GM19455 (cell line): ENCODE measurements at regions not wholly inside any gene's neighbourhood (a gene's known extent, or its start where the extent isn't known, plus 50 kb on each side); places are given as distances from the start of the nearest gene placed in this dataset.

Source experiments
- ATAC-seq: cut with Tn5 transposase; IDR thresholded peaks from one replicate; pipeline ENCODE4 v1.9.1; 2021; ENCODE audit not compliant: unreplicated experiment

DNA sequence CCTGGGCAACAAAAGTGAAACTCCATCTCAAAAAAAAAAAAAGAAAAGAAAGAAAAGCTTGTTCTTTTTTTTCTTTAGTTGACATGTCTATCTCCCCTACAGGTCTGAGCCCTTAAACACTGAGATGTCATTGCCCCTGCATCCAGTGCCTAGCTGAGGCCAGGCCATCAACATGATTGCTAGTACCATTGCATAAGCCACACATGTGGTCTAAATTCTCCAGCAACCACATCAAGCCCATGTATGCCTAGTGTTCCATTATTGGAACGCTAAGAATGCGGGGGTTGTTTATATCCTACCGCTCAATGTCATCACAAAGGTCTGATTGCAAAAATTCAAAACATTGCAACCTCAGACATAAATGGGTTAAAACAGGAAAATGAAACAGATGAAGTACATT is 62.7 kb downstream of the NPTX2 start:
- ATAC-seq = no peak

DNA sequence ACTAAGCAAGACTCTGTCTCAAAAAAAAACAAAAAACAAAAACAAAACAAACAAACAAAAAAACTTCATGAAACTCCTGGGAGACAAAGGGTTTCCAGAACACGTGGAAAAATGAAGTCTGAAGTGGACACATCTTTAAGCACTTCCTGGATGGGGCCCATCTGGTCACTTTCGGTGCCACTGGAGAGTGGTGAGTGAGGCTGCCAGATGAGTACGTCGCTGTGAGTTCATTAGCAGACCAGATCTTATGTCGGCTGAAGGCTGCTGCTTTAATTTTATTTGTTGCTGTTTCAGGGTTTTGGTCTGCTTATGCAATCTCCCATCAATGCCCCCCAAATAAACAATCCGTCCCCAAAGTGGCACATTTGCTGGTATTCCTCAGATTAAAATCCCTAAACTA is 64.4 kb downstream of the NPTX2 start:
- no peak for ATAC-seq

DNA sequence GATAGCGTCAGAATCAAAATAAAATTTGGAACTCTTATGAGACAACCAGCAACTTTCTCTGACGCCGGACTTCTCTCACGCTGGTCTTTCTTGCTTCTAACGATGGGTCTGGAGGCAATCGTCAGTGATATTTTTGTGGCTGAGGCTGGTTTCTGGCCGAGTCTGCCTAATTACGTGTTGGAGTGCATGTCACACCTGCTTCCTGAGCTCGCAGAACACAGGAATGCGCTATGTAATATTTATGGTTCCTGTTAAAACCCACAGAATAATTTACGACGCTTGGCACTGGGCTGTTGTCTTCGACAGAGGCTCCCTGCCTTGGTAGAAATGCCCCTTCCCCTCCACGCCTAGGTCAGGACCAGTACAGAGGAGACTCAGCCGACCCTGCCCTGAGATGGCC is 64.9 kb downstream of the NPTX2 start:
- ATAC-seq = no peak

DNA sequence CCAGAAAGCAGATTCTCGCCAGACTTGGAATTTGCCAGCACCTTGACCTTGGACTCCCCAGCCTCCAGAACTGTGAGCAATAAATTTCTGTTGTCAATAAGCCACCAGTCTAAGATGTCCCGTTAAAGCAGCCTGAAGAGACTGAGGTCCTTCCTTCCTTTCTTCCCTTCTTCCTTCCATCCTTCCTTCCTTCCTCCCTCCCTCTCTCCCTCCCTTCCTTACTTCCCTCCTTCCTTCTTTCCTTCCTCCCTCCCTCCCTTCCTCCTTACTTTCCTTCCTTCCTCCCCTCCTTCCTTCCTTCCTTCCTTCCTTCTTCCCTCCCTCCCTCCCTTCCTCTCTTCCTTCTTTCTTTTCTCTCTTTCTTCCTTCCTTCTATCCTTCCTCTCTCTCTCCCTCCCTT is 66.4 kb downstream of the NPTX2 start:
- no peak for ATAC-seq

DNA sequence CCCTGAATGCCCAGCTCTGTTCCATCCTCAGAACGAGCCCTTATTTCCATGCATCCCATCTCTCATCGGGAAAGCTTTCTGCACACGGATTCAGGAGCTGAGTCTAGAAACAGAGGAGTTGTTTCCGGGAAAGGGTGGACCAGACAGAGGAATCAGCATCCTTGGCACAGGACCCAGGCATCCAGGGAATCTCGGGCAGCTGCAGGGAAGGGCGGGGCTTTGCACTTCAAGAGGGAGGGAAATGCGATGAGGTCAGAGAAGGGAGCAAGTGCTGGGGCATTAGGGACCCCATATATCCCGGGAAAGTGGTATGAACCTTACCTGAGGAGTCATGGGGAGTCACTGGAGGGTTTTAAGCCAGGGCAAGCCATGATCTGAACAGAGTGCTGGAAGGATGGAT is 68.5 kb downstream of the NPTX2 start:
- ATAC-seq = no peak

DNA sequence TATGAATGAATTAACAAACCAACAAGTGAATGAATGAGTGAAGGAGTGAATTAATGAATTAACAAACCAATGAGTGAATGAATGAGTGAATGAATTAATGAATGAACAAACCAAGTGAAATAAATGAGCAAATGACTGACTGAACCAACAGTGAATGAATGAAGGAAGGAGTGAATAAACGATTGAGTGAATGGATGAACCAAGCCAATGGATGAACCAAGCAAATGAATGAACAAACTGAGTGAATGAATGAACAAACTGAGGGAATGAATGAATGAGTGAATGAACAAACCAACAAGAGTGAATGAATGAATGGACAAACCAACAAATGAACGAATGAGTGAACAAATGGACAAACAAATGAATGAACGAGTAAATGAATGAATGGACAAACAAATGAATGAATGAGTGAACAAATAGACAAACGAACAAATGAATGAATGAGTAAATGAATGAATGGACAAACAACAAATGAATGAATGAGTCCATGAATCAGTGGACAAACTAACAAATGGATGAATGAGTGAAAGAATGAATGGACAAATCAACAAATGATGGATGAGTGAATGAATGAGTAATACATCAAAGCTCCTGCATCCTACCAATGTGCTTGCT is 69.5 kb downstream of the NPTX2 start:
- ATAC-seq = no peak

DNA sequence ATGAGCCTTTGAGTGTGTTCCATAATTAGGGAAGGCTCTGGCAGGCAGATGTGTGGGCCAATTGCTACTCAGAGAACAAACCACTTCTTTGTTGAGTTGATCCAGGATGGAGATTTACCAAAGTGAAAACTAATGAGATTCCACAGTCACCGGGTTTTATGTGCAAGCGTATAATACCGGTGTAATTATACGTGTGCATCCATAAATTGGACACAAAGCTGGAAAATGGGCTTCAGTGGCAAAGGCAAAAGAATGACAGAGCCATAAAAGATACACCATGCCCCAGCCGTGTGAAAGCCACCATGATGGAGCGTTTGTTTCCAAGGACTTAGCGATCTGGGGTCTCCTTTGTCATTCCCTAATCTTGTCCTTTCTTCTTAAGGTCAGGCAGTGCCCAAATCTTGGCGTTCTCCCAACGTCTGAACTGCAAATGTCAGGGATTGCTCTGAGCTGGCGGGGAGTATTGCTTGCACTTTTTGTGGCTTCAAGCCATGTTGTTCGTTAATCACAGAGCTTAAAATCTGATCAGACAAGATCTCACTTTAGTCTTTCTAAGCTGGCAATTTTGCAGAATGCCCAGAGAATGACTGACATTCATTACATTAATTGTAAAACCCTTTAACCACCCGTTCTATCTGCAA is 70.1 kb downstream of the NPTX2 start:
- ATAC-seq = no peak

DNA sequence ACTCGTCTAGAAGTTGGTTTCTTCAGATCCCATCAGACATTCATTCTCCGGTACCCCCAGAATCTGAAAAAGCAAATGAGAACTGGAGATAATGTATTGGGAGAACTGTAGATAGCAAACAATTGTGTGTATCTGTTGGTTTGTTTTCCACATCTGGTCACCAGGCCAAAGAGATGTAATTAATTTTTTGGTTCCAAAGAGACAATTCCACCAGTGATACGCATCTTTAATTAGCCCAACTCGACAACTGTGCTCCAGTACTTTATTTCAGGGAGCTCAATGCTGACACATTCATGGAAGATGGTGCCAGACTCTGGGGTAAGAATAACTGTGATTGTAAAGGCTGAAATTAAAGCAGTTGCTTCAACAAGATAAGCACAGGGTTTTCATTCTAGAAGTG is 74.5 kb downstream of the NPTX2 start:
- no peak for ATAC-seq

DNA sequence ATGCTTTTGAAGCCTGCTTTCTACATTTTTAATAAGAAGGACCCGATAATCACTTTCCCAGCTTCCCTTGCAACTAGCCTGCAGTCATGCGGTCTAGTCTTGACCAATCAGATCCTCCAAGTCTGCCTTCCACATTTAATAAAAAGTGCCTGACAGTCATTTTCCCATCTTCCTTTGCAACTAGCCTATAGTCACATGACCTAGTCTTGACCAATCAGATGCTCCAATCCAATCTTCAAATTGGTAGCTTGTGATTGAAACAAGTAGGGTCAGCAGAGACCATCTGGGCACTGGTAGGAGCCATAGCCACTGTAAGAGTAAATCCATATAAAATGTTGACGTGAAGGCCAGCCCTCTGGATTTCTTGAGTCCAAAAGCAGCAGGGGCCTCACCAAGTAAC is 80.0 kb downstream of the NPTX2 start:
- no peak for ATAC-seq

DNA sequence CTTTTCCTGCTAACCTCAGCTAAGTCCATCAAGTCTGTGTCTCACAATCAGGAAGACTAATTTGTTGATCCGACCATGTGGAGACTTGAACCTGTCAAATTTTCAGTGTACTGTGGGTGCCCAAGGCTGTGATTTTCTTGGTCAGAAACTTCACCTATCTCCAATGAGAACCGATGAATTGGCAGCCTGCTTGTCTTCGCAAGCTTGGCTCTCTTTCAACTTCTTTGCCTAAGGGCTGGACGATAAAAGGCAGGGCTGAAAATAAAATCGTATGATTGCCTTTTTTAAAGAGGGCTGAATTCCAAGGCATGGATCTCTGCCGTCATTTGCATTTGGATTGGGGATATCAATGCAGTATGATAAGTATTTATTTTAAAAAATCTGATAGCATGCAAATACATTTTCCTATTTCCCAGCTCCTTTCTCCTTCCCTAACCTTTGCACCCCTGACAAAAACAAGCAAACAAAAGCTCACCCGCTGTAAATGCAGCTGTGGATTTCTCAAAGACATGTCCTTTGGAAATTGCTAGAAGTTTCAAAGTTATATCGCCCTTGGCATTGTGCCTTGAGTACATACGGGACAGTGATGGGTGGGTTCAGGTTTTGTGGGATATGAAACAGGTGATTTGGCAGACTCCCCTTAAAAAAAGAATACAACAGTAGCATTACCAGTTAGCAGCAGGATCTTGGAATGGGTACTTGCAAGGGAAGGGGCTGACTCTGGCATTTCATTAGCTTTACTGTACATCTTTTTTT is 80.6 kb downstream of the NPTX2 start:
- no peak for ATAC-seq

DNA sequence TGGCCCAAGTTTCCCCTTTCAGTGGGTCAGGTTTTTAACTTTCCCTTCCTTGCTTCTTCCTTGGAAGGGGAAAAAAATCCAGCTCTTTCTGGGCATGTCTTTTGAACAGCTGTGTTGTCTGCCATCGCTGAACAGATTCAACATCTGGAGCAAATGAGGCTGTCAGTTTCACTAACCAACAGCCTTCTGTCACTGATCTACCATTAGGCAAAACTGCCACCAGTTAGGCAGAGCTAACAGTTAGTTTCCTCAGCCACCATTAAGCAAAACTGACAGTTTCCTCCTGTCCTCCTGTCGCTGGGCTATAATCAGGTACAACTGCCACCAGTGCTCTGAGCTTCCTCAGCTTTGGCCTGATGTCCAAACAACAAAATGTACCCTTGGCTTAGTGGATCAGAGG is 81.9 kb downstream of the NPTX2 start:
- ATAC-seq = no peak

DNA sequence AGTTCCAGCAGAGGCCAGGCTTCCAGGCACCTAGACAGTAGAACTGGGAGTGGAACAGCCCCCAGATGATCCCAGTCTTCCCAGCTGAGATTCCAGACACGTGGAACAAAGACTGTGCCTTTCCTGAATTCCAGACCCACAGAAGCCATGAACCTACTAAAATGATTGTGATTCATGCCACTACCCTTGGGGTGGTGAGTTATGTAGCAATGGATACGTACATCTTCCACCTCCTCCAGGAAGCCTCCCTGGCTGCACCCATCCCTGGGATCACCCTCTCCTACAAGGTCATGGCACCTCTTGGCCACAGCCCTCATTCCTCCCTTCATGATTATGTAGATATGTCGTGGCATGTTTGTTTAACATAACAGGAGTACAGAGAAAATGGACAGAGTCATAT is 83.4 kb downstream of the NPTX2 start:
- ATAC-seq = no peak

DNA sequence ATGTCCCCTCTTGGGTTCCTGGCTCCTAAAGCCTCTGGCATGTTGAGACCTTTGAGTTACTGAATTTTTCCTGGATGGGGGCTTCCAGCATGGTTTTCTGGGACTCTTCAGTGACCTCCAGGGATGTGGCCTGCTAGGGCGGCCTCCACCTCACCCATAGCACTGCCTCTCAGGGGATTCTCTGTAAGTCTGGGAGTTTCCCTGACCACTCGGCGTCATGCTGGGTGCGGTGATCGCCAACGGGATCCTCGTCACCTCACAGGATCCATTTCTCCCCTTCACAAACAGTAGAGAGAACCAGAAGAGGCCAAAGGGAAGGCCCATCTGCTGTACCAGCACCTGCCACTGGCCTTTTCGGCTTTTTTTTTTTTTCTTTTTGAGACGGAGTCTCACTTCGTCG is 84.3 kb downstream of the NPTX2 start:
- ATAC-seq = no peak

DNA sequence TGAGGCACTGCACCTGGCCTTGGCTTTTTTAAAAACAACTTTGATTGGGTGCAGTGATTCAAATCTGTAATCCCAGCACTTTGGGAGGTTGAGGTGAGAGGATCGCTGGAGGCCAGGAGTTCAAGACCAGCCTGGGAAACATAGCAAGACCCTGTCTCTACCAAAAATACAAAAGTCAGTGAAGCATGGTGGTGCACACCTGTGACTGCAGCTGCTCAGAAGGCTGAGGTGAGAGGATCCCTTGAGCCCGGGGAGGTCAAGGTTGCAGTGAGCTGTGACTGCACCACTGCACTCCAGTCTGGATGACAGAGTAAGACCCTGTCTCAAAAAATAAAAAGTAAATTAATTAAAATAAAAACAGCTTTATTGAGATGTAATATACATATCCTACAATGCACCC is 84.9 kb downstream of the NPTX2 start:
- no peak for ATAC-seq

DNA sequence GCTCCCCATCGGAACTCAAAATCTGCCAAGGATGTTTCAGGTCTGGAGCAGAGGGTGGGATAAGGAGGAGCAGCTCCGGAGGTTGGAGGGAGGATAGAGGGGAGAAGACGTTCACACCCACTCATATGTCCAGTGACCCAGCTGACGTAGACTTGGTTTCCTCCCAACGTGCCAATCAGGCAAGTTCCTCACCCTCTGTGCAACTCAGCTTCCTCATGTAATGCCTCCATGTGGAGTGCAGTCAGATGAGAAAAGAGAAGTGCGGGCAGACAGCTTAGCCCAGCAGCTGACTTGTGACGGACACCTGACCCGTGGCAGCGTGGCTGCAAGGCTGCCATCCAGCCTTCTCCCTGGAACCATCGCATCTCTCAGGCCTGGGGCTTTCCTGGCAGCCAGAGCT is 86.8 kb downstream of the NPTX2 start:
- ATAC-seq = no peak

DNA sequence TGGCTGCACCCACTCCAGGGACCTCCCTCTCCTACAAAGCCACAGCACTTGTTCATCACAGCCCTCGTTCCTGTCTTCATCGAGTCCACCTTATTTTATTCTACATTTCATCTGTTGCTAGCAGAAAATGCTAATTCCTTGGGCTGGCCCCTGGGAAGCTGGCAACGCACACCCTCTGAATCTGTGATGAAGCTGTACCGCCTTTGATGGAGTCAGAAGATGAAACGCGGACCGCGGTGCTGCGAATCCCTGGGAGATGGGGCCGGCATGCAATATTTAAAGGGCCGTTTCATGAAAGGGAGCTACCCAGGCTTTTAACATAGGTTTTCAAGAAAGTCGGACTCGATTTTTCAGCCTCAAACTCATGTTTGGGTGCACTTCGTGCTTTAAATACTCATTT is 88.5 kb downstream of the NPTX2 start:
- no peak for ATAC-seq

DNA sequence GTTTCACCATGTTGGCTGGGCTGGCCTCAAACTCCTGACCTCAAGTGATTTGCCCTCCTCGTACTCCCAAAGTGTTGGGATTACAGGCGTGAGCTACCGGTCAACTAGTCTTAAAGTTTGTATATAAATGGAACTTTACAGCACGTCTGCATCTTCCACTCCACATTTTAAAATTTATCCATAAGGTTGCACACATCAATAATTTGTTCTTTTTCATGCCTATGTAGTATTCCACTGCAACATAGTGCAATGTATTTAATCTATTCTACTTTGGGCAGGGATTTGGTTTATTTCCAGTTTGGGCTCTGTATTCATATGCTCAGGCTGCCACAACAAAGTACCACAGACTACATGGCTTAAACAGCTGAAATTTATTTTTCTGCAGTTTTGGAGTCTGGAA is 90.0 kb downstream of the NPTX2 start:
- no peak for ATAC-seq

DNA sequence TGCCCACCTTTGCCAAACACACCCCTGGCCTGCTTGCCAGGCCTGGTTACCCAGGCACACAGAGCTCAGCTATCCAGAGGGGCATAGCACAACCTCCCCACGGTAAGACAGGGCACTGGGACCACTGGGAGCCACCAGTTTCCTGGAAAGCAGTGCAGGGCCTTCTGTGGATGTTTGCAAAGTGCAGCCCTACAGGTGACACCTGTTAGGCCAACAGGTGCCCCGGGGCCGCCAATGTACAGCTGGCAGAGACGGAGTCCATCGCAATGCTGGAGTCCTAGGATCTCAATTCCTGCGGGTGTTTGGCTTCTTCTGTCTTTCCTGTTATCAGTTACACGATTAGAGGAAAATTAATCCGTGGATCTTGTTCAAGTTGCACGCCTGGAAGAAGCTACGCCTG is 94.9 kb downstream of the NPTX2 start:
- ATAC-seq = no peak

DNA sequence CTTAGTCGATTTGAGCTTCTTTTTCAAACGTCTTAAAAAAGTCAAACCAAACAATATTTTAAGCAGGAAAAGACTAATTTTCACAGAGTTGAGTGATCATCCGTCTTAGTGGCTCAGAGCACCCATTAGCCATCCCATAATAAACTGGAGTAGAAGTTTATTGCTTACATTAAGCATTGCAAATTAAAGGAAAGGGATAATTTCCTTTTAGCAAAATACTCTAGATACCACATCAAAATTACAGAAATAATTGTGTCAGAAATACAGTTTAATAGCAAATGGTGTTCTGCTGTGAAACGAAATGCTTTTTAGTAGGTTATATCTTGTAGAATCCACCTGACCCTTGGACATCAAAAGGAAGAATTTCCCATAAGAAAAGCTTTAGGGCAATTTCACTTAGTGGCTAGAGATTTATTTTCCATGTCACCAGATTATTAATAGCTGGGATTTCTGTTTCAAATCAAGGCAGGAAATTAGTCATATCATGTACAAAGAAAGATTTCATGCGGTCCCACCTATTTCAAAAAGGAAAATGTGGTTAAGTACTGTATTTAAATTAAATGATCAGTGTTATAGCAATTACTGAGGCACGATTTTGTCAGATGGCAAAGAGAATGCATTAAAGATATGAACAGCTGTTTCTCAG is 96.2 kb downstream of the NPTX2 start:
- no peak for ATAC-seq

DNA sequence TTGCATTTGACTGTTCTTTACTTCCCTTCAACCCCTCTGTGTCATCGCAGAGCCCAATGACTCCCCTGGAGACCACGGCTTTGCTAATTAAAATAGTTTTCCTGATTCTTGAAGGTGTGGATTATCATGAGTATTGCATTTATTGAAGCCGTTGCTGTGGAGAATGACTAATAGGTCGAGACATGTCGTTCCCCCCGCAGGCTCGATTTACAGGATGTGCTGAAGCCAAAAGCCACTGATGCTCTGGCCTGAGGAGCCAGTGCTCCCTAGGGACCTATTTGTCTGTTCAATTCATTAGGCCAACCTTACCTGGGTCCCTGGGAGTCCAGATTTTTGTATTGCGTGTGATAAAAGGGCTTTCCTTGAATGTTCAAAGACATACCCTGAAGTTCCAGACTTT is 102.3 kb downstream of the NPTX2 start:
- no peak for ATAC-seq

DNA sequence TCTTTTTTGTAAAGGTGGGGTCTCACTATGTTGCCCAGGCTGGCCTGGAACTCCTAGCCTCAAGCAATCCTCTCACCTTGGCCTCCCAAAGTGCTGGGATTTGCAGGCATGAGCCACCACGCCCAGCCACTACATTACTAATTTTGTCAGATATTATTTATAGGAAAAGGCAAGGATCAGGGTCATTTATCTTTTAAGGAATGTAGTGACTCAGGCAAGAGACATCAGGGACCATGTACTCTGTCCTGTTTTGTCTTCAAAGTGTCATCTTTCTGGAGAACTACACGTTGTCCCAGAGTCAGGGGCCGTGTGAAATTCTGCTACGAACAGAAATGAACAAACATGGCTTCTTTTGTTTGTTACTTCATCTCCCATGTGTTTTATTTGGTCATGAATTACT is 105.3 kb downstream of the NPTX2 start:
- no peak for ATAC-seq

DNA sequence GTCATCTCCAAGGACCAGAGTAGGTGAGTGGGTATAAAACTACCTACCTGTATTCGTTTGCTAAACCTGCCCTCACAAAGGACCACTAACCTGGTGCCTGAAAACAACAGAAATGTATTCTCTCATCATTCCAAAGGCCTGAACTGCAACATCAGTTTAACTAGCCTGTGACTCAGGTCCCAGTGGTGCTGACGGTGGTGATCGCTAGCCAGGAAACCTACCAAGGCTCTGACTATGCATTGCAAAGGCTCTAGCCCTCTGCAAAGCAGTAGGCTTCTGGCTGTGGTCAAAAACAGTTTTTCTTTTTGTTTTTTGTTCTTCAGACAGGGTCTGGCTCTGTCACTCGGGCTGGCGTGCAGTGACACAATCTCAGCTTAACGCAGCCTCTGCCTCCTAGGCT is 107.5 kb downstream of the NPTX2 start:
- ATAC-seq = no peak
